Heart right ventricle (tissue), 16 donors: ENCODE measurements at regions not wholly inside any gene's neighbourhood (a gene's known extent, or its start where the extent isn't known, plus 50 kb on each side); places are given as distances from the start of the nearest gene placed in this dataset.

Source experiments
- ATAC-seq, 8 donors: fragments of 200-7000 bp; cut with Tn5 transposase; one replicate each; pipeline ENCODE4 v1.9.1; 2020; ENCODE audit warnings: mild to moderate bottlenecking in 8 of 8, moderate library complexity in 8 of 8, moderate number of reproducible peaks in 1 of 8
- DNase-seq, 2 donors: peaks; one replicate each; pipeline ENCODE4 v3.0.0-alpha.2; 2020
- H3K27ac ChIP-seq, 10 donors: fragments of 200-600 bp; sonication (generic) in 2 of 10; one replicate each; pipeline versions ENCODE4 v1.5.0 to v1.8.0; 2020 to 2022; ENCODE audit warnings: mild to moderate bottlenecking in 3 of 10
- H3K27me3 ChIP-seq, 7 donors: fragments of 200-600 bp; one replicate each; pipeline ENCODE4 v1.8.0; 2021 to 2022; ENCODE audit warnings: mild to moderate bottlenecking in 2 of 7
- H3K36me3 ChIP-seq, 9 donors: fragments of 200-600 bp; sonication (generic) in 1 of 9; one replicate each; pipeline versions ENCODE4 v1.5.0 to v1.8.0; 2020 to 2022; ENCODE audit warnings: mild to moderate bottlenecking in 2 of 9
- H3K4me1 ChIP-seq, 9 donors: fragments of 200-600 bp; sonication (generic) in 1 of 9; one replicate each; pipeline versions ENCODE4 v1.5.0 to v1.8.0; 2020 to 2022; ENCODE audit warnings: mild to moderate bottlenecking in 4 of 9
- H3K4me3 ChIP-seq, 10 donors: fragments of 200-600 bp; sonication (generic) in 2 of 10; one replicate each; pipeline versions ENCODE4 v1.5.0 to v1.8.0; 2020 to 2022; ENCODE audit warnings: mild to moderate bottlenecking in 7 of 10, moderate library complexity in 2 of 10
- H3K9me3 ChIP-seq, 11 donors: fragments of 200-600 bp in 10 of 11; sonication (generic) in 2 of 11; one replicate each; pipeline versions ENCODE4 v1.5.0 to v1.8.0; 2013 to 2022; ENCODE audit warnings: mild to moderate bottlenecking in 2 of 11, control low read depth in 1 of 11, moderate library complexity in 1 of 11
- CTCF ChIP-seq, 9 donors: fragments of 200-600 bp; sonication (generic) in 2 of 9; IDR thresholded peaks; one replicate each; pipeline versions ENCODE4 v1.5.0 to v1.8.0; 2021 to 2022; ENCODE audit warnings: antibody characterized with exemption in 9 of 9, mild to moderate bottlenecking in 5 of 9, moderate library complexity in 1 of 9
- WGBS, 2 donors: extraction: QIAGEN DNeasy Blood & Tissue Kit; methylation state at CpG; one replicate each; pipeline ENCODE4 v1.1.7; 2013; ENCODE audit warnings: inconsistent platforms in 1 of 2; 5-methylcytosine and 5-hydroxymethylcytosine counted together
- intact Hi-C, 10 donors: fragments of 100-400 bp; cut with DNase I; formaldehyde crosslinking; loops; one replicate each; pipeline versions ENCODE4 v1.11.1 to v1.14.2; 2022
- donor health status: Arrhythmogenic right ventricular cardiomyopathy.
- donor health status: ischemic (EF 13 %, LVEDD 7.1; RV severe dilation, severe dysfunction).
- donor health status: healthy with polysubstance abuse.
- donor health status: DM: no; HTN: yes; CAD: no.
- donor health status: DM: no; HTN: no; CAD: no.
- donor health status: ischemic (EF 25% LVEDD 6.9; RV normal size, moderate dysfunction).
- donor health status: ischemic (EF 25% LVEDD 5.7; RV mildly dilated, moderate dysfunction).
- donor health status: healthy.
- donor health status: DM: yes; HTN: yes; CAD: no.
- donor health status: Ischemic cardiomyopathy.
- donor health status: ischemic (EF 35%, LVEDD 5.7; RV mildly dilated, moderate dysfunction).
- donor health status: nonischemic (EF 11% LVEDD 7.7; RV severe dilation, severe dysfunction).
- donor health status: DM: yes; HTN: yes; CAD: no.
- donor health status: PGD.
- donor health status: ischemic (EF 29% LVEDD 5.4; RV normal size, mild dysfunction).
- donor health status: nonischemic (EF 23%, LVEDD 6.1; RV moderate dilation, normal function).

DNA sequence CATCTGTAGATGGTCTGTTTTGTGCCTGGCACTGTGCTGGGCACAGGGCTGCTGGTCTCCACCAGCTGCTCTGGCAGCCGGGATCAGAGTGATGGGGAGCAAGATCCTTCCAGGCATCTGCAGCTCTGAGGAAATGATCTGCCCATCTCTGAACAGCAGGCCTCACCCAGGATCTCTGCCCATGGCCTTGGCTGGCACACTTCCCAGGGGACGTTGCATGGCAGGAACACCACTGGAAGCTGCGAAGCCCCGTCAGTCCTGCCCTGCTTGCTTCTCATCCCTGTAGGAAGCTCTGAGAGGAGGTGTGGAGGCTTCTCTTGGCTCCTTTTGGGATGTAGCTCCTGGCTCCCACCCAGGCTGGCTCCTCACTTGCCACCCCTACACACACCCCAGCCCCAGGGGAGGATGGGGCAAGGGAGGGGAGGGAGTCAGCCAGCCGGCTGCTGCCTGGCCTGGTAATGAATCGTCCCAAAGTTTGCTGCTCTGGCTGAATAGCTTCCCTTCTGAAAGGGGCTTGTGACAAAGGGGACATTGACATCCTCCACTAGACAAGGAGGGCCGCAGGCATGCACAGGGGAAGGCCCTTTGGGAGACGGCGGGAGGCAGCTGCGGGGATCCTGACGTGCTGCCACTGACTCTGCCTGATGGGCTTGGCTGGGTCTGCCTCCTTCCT is 108.9 kb downstream of the VEGFA start:
- 66 to 70% methylated on average over 11 of the region's 11 CpGs for WGBS, 2 donors
- intact Hi-C loops: no loop called here
- DNase-seq (peak; percentile 40 to 51), ATAC-seq (peak in 4 of 8 donors; percentile 19 to 52 (median 46))
- H3K9me3 ChIP-seq: peaks cover 0 to 3% (median 0%) of the 10 kb centered on the region in 11 donors
- no peak for TF ChIP-seq CTCF (IDR thresholded peaks at IDR 0.05)
- no peaks in the 10 kb centered on the region for H3K27me3 ChIP-seq
- peaks cover 0 to 15% (median 0%) of the 10 kb centered on the region in 9 donors for H3K4me1 ChIP-seq
- H3K36me3 ChIP-seq: no peaks in the 10 kb centered on the region
- peak overlapping the region in 1 of 10 donors; percentile 2 for H3K27ac ChIP-seq
- no peak overlapping the region for H3K4me3 ChIP-seq

DNA sequence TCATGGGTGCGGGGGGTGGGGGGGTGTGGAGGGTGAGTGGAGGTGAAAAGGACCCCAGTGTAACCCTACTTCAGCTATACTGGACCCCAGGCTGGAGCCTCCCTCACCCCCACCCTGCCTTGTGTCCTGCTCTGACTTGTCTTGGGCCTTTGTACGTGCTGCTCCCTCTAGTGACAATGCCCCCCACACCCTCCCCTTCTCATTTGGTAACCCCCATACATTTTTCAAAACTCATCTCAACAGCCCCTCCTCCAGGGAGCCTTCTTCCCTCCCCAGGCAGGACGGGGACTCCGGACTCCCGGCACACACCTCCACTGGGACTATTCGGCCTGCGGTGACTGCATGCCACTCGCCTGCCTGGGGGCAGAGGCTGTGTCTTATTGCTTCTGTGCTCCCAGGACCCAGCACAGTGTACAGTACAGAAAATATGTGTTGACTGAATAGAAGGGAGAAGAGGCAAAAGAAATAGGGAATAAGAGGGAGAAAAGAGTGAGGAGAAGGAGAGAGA is 108.2 kb downstream of the VEGFA start:
- Histone ChIP-seq H3K27me3 (no peaks in the 10 kb centered on the region), H3K9me3 (peaks cover 0 to 3% (median 0%) of the 10 kb centered on the region in 11 donors), H3K4me3 (no peak overlapping the region), H3K27ac (no peak overlapping the region), H3K4me1 (peaks cover 0 to 13% (median 0%) of the 10 kb centered on the region in 9 donors), H3K36me3 (no peaks in the 10 kb centered on the region)
- intact Hi-C loops: no loop called here
- no peak for ATAC-seq
- WGBS, 2 donors: 81 to 88% methylated on average over 8 of the region's 8 CpGs
- TF ChIP-seq CTCF (IDR thresholded peaks at IDR 0.05): no peak
- DNase-seq: no peak

GRCh38 chr6:43877463-43878126 is 107.6 kb downstream of the VEGFA start:
- Histone ChIP-seq H3K9me3 (no peaks in the 10 kb centered on the region), H3K36me3 (no peaks in the 10 kb centered on the region), H3K4me1 (peaks cover 0 to 13% (median 0%) of the 10 kb centered on the region in 9 donors), H3K4me3 (no peak overlapping the region), H3K27me3 (peaks cover 0 to 1% (median 0%) of the 10 kb centered on the region in 7 donors), H3K27ac (no peak overlapping the region)
- intact Hi-C loops: no loop called here
- ATAC-seq: no peak
- no peak for TF ChIP-seq CTCF (IDR thresholded peaks at IDR 0.05)
- 82 to 89% methylated on average over 10 of the region's 10 CpGs for WGBS, 2 donors
- no peak for DNase-seq

GRCh38 chr6:43877036-43877435 is 107.0 kb downstream of the VEGFA start:
- DNase-seq (no peak), ATAC-seq (no peak)
- Histone ChIP-seq H3K27ac (no peak overlapping the region), H3K9me3 (no peaks in the 10 kb centered on the region), H3K27me3 (peaks cover 0 to 4% (median 0%) of the 10 kb centered on the region in 7 donors), H3K36me3 (no peaks in the 10 kb centered on the region), H3K4me3 (no peak overlapping the region), H3K4me1 (peaks cover 0 to 13% (median 0%) of the 10 kb centered on the region in 9 donors)
- no peak for TF ChIP-seq CTCF (IDR thresholded peaks at IDR 0.05)
- intact Hi-C loops: no loop called here
- WGBS, 2 donors: 83 to 88% methylated on average over 10 of the region's 10 CpGs
